ENCODE measurements at regions not wholly inside any gene's neighbourhood (a gene's known extent, or its start where the extent isn't known, plus 50 kb on each side); places are given as distances from the start of the nearest gene placed in this dataset.

GRCh38 chr2:238653431-238654109 lies 194.3 kb upstream of the TWIST2 start:
- Histone ChIP-seq H2AFZ (ENCODE audit: insufficient read depth, low read depth, low read length, poor library complexity, severe bottlenecking) (no peak overlapping the region), H3K36me3 (replicated peaks in 1 of 2; ENCODE audit: control insufficient read depth in 1 of 2, insufficient read depth in 2 of 2, low read length in 2 of 2) (no peaks in the 10 kb centered on the region), H4K20me1 (ENCODE audit: insufficient read depth, low read length) (no peaks in the 10 kb centered on the region), H3K27ac (ENCODE audit: low read depth in 1 of 2, low read length in 2 of 2) (no peak overlapping the region), H3K79me2 (ENCODE audit: insufficient read depth, low read length) (no peaks in the 10 kb centered on the region), H3K4me1 (ENCODE audit: control insufficient read depth in 1 of 2, insufficient read depth in 2 of 2, low read length in 2 of 2) (no peaks in the 10 kb centered on the region), H3K27me3 (ENCODE audit: control insufficient read depth in 2 of 2, insufficient read depth in 2 of 2, low read length in 2 of 2) (no peaks in the 10 kb centered on the region), H3K9ac (ENCODE audit: insufficient read depth, low read length, poor library complexity, severe bottlenecking) (no peak overlapping the region), H3K9me3 (replicated peaks in 1 of 2; ENCODE audit: control insufficient read depth in 1 of 2, insufficient read depth in 1 of 2, low read length in 2 of 2) (peaks cover 0 to 5% of the 10 kb centered on the region in 2 donors), H3K4me3 (replicated peaks in 1 of 3; ENCODE audit: low read depth in 2 of 3, low read length in 3 of 3) (no peak overlapping the region), H3K4me2 (replicated peaks; ENCODE audit: extremely low read depth, low read length, poor library complexity, severe bottlenecking) (no peak overlapping the region)
- Mint-ChIP-seq H3K4me1 (no peaks in the 10 kb centered on the region), H3K27ac (no peak overlapping the region), H3K27me3 (ENCODE audit: low read depth in 3 of 3) (peaks cover 7 to 18% (median 15%) of the 10 kb centered on the region in 3 donors), H3K9me3 (peaks cover 0 to 11% (median 3%) of the 10 kb centered on the region in 7 donors), H3K36me3 (no peaks in the 10 kb centered on the region), H3K4me3 (no peak overlapping the region)
- no peak for TF ChIP-seq CTCF (IDR thresholded peaks at IDR 0.05)
- no peak for DNase-seq
- intact Hi-C loops (cut with micrococcal nuclease): no loop called here
- 75% methylated on average over 7 of the region's 13 CpGs for WGBS (ENCODE audit: insufficient coverage)

GRCh38 chr2:238654479-238655197 lies 193.2 kb upstream of the TWIST2 start:
- Histone ChIP-seq H3K4me2 (replicated peaks; ENCODE audit: extremely low read depth, low read length, poor library complexity, severe bottlenecking) (no peak overlapping the region), H3K27me3 (ENCODE audit: control insufficient read depth in 2 of 2, insufficient read depth in 2 of 2, low read length in 2 of 2) (no peaks in the 10 kb centered on the region), H3K9ac (ENCODE audit: insufficient read depth, low read length, poor library complexity, severe bottlenecking) (no peak overlapping the region), H3K79me2 (ENCODE audit: insufficient read depth, low read length) (no peaks in the 10 kb centered on the region), H3K4me3 (replicated peaks in 1 of 3; ENCODE audit: low read depth in 2 of 3, low read length in 3 of 3) (no peak overlapping the region), H3K4me1 (ENCODE audit: control insufficient read depth in 1 of 2, insufficient read depth in 2 of 2, low read length in 2 of 2) (no peaks in the 10 kb centered on the region), H3K27ac (ENCODE audit: low read depth in 1 of 2, low read length in 2 of 2) (no peak overlapping the region), H2AFZ (ENCODE audit: insufficient read depth, low read depth, low read length, poor library complexity, severe bottlenecking) (no peak overlapping the region), H3K36me3 (replicated peaks in 1 of 2; ENCODE audit: control insufficient read depth in 1 of 2, insufficient read depth in 2 of 2, low read length in 2 of 2) (no peaks in the 10 kb centered on the region), H3K9me3 (replicated peaks in 1 of 2; ENCODE audit: control insufficient read depth in 1 of 2, insufficient read depth in 1 of 2, low read length in 2 of 2) (peaks cover 0 to 5% of the 10 kb centered on the region in 2 donors), H4K20me1 (ENCODE audit: insufficient read depth, low read length) (no peaks in the 10 kb centered on the region)
- H3K27ac Mint-ChIP-seq: no peak overlapping the region
- no peaks in the 10 kb centered on the region for H3K4me1 Mint-ChIP-seq
- H3K4me3 Mint-ChIP-seq: no peak overlapping the region
- WGBS (ENCODE audit: insufficient coverage): 97% methylated on average over 6 of the region's 8 CpGs
- H3K27me3 Mint-ChIP-seq (ENCODE audit: low read depth in 3 of 3): peaks cover 7 to 18% (median 16%) of the 10 kb centered on the region in 3 donors
- TF ChIP-seq CTCF (IDR thresholded peaks at IDR 0.05): no peak
- intact Hi-C loops (cut with micrococcal nuclease): no loop called here
- H3K36me3 Mint-ChIP-seq: no peaks in the 10 kb centered on the region
- H3K9me3 Mint-ChIP-seq: peaks cover 0 to 12% (median 3%) of the 10 kb centered on the region in 7 donors
- no peak for DNase-seq

Data from CD14-positive monocyte (primary cell).